B cell (primary cell): ENCODE measurements at regions not wholly inside any gene's neighbourhood (a gene's known extent, or its start where the extent isn't known, plus 50 kb on each side); places are given as distances from the start of the nearest gene placed in this dataset.

Source experiments
- ATAC-seq: fragments of 200-7000 bp; cut with Tn5 transposase; one replicate; pipeline ENCODE4 v1.10.0; 2021; ENCODE audit warnings: low read depth, mild to moderate bottlenecking, moderate number of reproducible peaks, moderate library complexity
- CTCF ChIA-PET: fragments of 350-600 bp; sonication (Branson Sonifier 250); formaldehyde crosslinking; loops from one replicate; lab custom pipeline; 2021; ENCODE audit warnings: antibody characterized with exemption, inconsistent platforms; lab: Charles Lee
- POLR2A ChIA-PET: fragments of 350-600 bp; sonication (Branson Sonifier 250); formaldehyde crosslinking; loops from one replicate; lab custom pipeline; 2021; ENCODE audit warnings: antibody characterized with exemption; lab: Charles Lee
- DNase-seq: peaks from one replicate; pipeline ENCODE4 v3.0.0; 2013
- H2AFZ ChIP-seq: 2 replicates; pipeline ENCODE4 v1.6.1; 2012; ENCODE audit warnings: mild to moderate bottlenecking, low read depth, low read length; ENCODE audit not compliant: insufficient read depth, poor library complexity, severe bottlenecking
- H3K27ac ChIP-seq, 2 donors: 1 replicate in 1 of 2; 2 replicates in 1 of 2; pipeline ENCODE4 v1.5.1; 2012 to 2013; ENCODE audit warnings: low read length in 2 of 2, mild to moderate bottlenecking in 2 of 2, moderate library complexity in 1 of 2
- H3K27me3 ChIP-seq, 4 experiments: fragments of 200-600 bp in 1 of 4; sonication (generic) in 1 of 4; replicated peaks in 1 of 4; 1 replicate in 2 of 4; 2 replicates in 2 of 4; pipeline versions ENCODE4 v1.6.1 to v1.7.0; 2013 to 2016; ENCODE audit warnings: low read length in 3 of 4, mild to moderate bottlenecking in 2 of 4, mixed read lengths in 1 of 4, moderate library complexity in 1 of 4; ENCODE audit not compliant: insufficient read depth in 4 of 4, control insufficient read depth in 3 of 4; ENCODE audit errors: control extremely low read depth in 1 of 4
- H3K36me3 ChIP-seq, 2 experiments: replicated peaks in 1 of 2; 1 replicate in 1 of 2; 2 replicates in 1 of 2; pipeline versions ENCODE4 v1.6.1 to v1.7.1; 2013; ENCODE audit warnings: low read length in 1 of 2; ENCODE audit not compliant: insufficient read depth in 2 of 2, control insufficient read depth in 1 of 2; ENCODE audit errors: control extremely low read depth in 1 of 2, extremely low read depth in 1 of 2
- H3K4me1 ChIP-seq, 2 donors: fragments of 200-600 bp in 1 of 2; sonication (generic) in 1 of 2; 1 replicate in 1 of 2; 2 replicates in 1 of 2; pipeline versions ENCODE4 v1.5.1 to v1.6.1; 2013 to 2017; ENCODE audit warnings: low read length in 2 of 2; ENCODE audit not compliant: control insufficient read depth in 2 of 2, insufficient read depth in 2 of 2
- H3K4me2 ChIP-seq: replicated peaks from 2 replicates; pipeline ENCODE3; 2012; ENCODE audit warnings: mild to moderate bottlenecking, low read depth, low read length; ENCODE audit not compliant: poor library complexity, severe bottlenecking
- H3K4me3 ChIP-seq, 5 experiments: fragments of 200-600 bp in 1 of 5; sonication (generic) in 1 of 5; 1 replicate in 3 of 5; 2 replicates in 2 of 5; pipeline versions ENCODE4 v1.5.1 to v1.7.0; 2011 to 2016; ENCODE audit warnings: low read length in 4 of 5, mild to moderate bottlenecking in 4 of 5, low read depth in 2 of 5, control low read depth in 1 of 5, moderate library complexity in 1 of 5; ENCODE audit not compliant: insufficient read depth in 1 of 5; ENCODE audit errors: control extremely low read depth in 1 of 5, extremely low read depth in 1 of 5
- H3K79me2 ChIP-seq: fragments of 200-600 bp; sonication (generic); one replicate; pipeline ENCODE4 v1.6.0; 2016; ENCODE audit warnings: low read length; ENCODE audit not compliant: control insufficient read depth, insufficient read depth
- H3K9ac ChIP-seq: fragments of 200-600 bp; sonication (generic); 2 replicates; pipeline ENCODE4 v1.6.1; 2017; ENCODE audit warnings: mild to moderate bottlenecking, low read length, moderate library complexity
- H3K9me3 ChIP-seq, 3 donors: one replicate each; pipeline versions ENCODE4 v1.6.1 to v1.7.1; 2013; ENCODE audit warnings: low read length in 2 of 3; ENCODE audit not compliant: control insufficient read depth in 2 of 3, insufficient read depth in 1 of 3; ENCODE audit errors: control extremely low read depth in 1 of 3
- H4K20me1 ChIP-seq: 2 replicates; pipeline ENCODE4 v1.6.0; 2012; ENCODE audit warnings: mild to moderate bottlenecking, low read length; ENCODE audit not compliant: insufficient read depth, control insufficient read depth, poor library complexity, severe bottlenecking
- H3K27ac Mint-ChIP-seq: one replicate; pipeline ENCODE4 v1.8.0; 2021; ENCODE audit warnings: mixed read lengths
- H3K27me3 Mint-ChIP-seq: one replicate; pipeline ENCODE4 v1.8.0; 2021; ENCODE audit warnings: mixed read lengths
- H3K4me1 Mint-ChIP-seq: one replicate; pipeline ENCODE4 v1.8.0; 2021; ENCODE audit warnings: mixed read lengths
- H3K4me3 Mint-ChIP-seq: one replicate; pipeline ENCODE4 v1.8.0; 2021; ENCODE audit warnings: mixed read lengths
- H3K9me3 Mint-ChIP-seq: one replicate; pipeline ENCODE4 v1.8.0; 2022; ENCODE audit warnings: mixed read lengths; ENCODE audit not compliant: insufficient read depth
- CTCF ChIP-seq: fragments of 200-600 bp; IDR thresholded peaks from one replicate; pipeline ENCODE4 v1.8.0; 2022; ENCODE audit warnings: antibody characterized with exemption, mild to moderate bottlenecking
- EZH2 ChIP-seq: IDR thresholded peaks from 2 replicates; pipeline ENCODE4 v1.6.1; 2012; ENCODE audit warnings: borderline replicate concordance, low read depth, mild to moderate bottlenecking, moderate library complexity, low read length; ENCODE audit not compliant: insufficient read depth, poor library complexity, severe bottlenecking
- WGBS: methylation state at CpG from one replicate; pipeline ENCODE4 v1.1.5; 2013; ENCODE audit warnings: missing lambda C conversion rate; ENCODE audit not compliant: insufficient coverage; 5-methylcytosine and 5-hydroxymethylcytosine counted together
- intact Hi-C: fragments of 100-400 bp; cut with micrococcal nuclease; formaldehyde crosslinking; loops from one replicate; pipeline ENCODE4 v1.10.0; 2022

GRCh38 chr15:38692789-38693062 is 128.1 kb upstream of the RASGRP1 start:
- Histone ChIP-seq H3K4me3 (no peak overlapping the region), H3K36me3 (no peaks in the 10 kb centered on the region), H3K79me2 (no peaks in the 10 kb centered on the region), H3K4me2 (no peak overlapping the region), H3K27me3 (no peaks in the 10 kb centered on the region), H2AFZ (no peak overlapping the region), H4K20me1 (no peaks in the 10 kb centered on the region), H3K4me1 (peaks cover 0 to 3% of the 10 kb centered on the region in 2 donors), H3K9me3 (peaks cover 0 to 3% (median 0%) of the 10 kb centered on the region in 3 donors), H3K27ac (no peak overlapping the region), H3K9ac (no peak overlapping the region)
- Mint-ChIP-seq H3K4me3 (no peak overlapping the region), H3K4me1 (peaks cover 12% of the 10 kb centered on the region), H3K27me3 (no peaks in the 10 kb centered on the region), H3K27ac (no peak overlapping the region), H3K9me3 (no peaks in the 10 kb centered on the region)
- ChIA-PET CTCF (interaction anchor here (0.6 to 13.8 kb wide), 13 partner anchors 7 to 280 kb away, joined by 3 to 546 read pairs (median 39); partner anchors contain the start of genes FAM98B and RASGRP1), POLR2A (no interaction called here)
- WGBS: no CpG with 5 or more reads among the region's 3 CpGs
- ATAC-seq (no peak), DNase-seq (no peak)
- intact Hi-C loops: no loop called here
- TF ChIP-seq EZH2 (no peak), CTCF (no peak)

GRCh38 chr15:38695249-38696108 is 130.9 kb upstream of the RASGRP1 start:
- peaks cover 2% of the 10 kb centered on the region for H3K4me1 Mint-ChIP-seq
- no peaks in the 10 kb centered on the region for H3K4me1 ChIP-seq
- no peak overlapping the region for H3K27ac Mint-ChIP-seq
- intact Hi-C loops: no loop called here
- no peak overlapping the region for H3K9ac ChIP-seq
- WGBS: no CpG with 5 or more reads among the region's 4 CpGs
- peak overlapping the region; percentile 25 for H2AFZ ChIP-seq
- TF ChIP-seq EZH2 (no peak), CTCF (no peak)
- no peaks in the 10 kb centered on the region for H3K27me3 ChIP-seq
- H3K9me3 Mint-ChIP-seq: no peaks in the 10 kb centered on the region
- peaks cover 3% of the 10 kb centered on the region for H3K27me3 Mint-ChIP-seq
- no peak for ATAC-seq
- peaks cover 0 to 3% (median 0%) of the 10 kb centered on the region in 3 donors for H3K9me3 ChIP-seq
- H3K4me3 Mint-ChIP-seq: no peak overlapping the region
- no peak overlapping the region for H3K4me2 ChIP-seq
- ChIA-PET POLR2A (no interaction called here), CTCF (interaction anchor here (1.1 to 13.8 kb wide), 9 partner anchors 6 to 255 kb away, joined by 3 to 546 read pairs (median 92); partner anchors contain the start of gene RASGRP1)
- no peaks in the 10 kb centered on the region for H3K36me3 ChIP-seq
- no peak for DNase-seq
- no peaks in the 10 kb centered on the region for H3K79me2 ChIP-seq
- H4K20me1 ChIP-seq: no peaks in the 10 kb centered on the region
- H3K27ac ChIP-seq: no peak overlapping the region
- no peak overlapping the region for H3K4me3 ChIP-seq
